Cerebellar cortex (tissue), 1 donor: ENCODE measurements at regions not wholly inside any gene's neighbourhood (a gene's known extent, or its start where the extent isn't known, plus 50 kb on each side); places are given as distances from the start of the nearest gene placed in this dataset.

Source experiments
- DNase-seq: peaks from one replicate; pipeline ENCODE4 v3.0.0-alpha.2; 2015; ENCODE audit warnings: low spot score

- no peak for DNase-seq
Observed at GRCh38 chr17:70872103-70872502, 702.8 kb downstream of the KCNJ2 start.

- DNase-seq = no peak
Observed at GRCh38 chr17:70875729-70876310, 706.5 kb downstream of the KCNJ2 start.

DNA sequence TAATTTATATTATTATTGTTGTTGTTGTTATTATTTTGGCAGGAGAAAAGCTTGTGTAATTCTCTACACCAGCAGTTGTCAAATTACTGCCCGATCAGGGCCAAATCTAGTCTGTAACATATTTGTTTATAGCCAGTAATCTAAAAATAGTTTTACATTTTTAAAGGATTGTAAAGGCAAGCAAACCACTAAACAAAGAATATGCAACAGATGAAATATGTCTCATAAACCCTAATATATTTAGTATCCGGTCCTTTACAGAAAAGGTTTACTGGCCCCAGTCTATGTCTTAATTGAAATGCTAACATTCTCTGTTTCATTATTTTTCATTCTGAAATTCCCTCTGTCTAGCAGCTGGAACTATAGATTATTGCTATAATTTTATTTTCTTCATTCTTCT lies 709.5 kb downstream of the KCNJ2 start:
- no peak for DNase-seq

GRCh38 chr17:70879401-70879800 lies 710.1 kb downstream of the KCNJ2 start:
- DNase-seq = no peak

DNA sequence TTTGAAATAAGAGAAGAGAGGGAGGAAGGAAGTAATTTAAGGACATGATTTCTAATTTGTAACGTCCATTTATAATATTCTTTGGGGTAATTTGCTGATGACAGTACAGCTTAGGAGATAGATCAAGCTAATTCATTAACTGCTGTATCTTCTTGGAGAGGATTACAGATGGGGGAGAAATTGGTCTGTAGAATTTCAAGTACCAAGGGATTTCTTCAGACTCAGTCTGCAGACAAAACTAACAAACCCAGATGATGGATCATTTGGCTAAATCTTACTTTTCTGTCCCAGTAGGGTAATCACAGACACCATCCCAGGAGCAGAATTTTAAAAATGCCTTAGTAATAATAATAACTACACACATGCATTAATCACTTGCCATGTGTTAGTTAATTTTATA lies 711.8 kb downstream of the KCNJ2 start:
- DNase-seq = no peak

DNA sequence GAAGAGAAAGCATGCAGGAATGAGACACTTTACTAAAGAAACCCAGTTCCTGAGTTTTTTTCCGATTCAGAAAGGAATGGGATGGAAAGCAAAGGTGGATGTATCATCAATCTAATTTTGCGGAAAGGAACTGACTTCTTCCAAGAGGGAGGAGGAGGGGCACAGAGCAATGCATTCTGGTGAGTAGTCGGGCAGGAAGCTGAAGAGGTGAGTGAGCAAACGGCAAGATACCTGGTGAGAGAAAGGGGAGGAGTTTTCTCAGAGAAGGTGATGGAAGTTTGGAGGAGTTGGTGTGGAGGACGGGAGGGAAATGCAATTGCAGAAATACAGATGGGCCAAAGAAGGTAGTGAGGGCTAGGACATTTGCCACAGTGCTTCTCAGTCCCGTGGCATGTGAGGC lies 713.2 kb downstream of the KCNJ2 start:
- DNase-seq = no peak

DNA sequence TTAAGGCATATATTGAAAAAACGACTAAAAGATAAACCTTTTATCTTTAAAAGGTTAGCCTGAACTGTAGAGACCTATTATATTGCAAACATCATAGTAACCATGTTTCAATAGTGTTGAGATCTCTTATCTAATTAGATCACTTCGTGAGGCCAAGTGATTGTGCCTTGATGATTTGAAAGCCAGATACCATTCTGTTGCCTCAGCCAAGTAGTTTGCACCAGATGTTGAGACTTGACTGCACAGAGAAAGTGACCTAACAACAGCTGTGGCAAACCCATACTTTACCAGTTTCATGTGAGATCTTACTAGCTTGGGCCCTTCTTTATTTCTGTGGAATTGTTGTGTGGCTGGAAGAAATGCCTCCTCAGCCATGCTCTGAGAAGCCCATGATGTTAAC lies 717.3 kb downstream of the KCNJ2 start:
- no peak for DNase-seq

DNA sequence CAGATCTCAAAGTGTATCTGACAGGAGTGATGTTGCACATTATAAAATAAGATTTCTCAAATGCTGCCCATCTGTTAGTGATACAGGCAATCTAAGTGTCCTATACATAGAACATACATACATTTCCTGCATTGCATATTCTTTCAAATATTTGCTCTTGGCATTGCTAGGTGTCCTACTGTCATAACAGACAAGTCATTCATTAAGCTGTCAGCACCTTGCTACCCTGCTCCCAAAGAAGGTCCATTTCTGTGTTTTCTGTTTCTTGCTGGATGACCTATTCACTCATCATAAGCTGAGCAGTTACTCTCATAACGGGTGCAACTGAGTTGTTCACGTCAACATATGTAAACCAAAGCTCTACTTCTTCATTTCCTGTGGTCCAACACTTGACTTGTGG lies 719.0 kb downstream of the KCNJ2 start:
- DNase-seq = no peak

GRCh38 chr17:70891306-70891705 lies 722.0 kb downstream of the KCNJ2 start:
- no peak for DNase-seq

DNA sequence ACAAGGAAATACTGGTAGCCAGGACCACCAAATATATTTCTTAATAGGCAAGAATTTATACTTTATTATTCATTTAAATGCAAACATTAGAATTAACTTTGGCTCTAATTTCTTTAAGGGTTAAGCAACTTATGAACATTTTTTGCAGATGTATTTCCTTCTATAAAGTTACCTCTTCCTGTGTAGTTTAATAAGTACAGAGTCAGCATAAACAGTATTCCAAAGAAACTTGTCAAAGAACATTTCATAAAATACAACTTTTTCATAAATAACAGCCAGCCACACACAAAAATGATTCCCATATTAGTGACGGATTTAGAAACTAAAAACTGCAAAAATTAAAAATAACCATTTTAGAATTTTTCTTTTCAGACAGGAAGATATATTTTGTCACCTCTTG lies 723.2 kb downstream of the KCNJ2 start:
- DNase-seq = no peak

DNA sequence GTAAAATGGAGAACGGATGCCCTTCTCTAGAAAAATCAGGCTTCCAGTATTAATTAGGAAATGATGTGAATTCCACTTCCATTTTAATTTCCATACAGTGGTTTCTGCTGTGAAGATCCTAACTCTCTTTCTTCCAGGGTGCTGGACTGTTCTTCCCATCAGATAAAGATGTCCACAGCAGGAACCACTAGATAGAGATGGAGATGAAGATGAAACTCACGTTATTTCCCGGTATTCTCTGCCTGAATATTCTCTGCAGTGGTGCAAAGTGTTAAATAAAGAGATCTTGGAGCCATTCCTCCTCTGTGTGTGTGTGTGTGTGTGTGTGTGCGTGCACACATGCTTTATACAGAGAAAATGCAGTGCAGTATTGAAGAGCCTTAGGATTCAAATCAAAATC lies 727.5 kb downstream of the KCNJ2 start:
- DNase-seq = no peak

GRCh38 chr17:70897446-70897845 lies 728.1 kb downstream of the KCNJ2 start:
- no peak for DNase-seq

DNA sequence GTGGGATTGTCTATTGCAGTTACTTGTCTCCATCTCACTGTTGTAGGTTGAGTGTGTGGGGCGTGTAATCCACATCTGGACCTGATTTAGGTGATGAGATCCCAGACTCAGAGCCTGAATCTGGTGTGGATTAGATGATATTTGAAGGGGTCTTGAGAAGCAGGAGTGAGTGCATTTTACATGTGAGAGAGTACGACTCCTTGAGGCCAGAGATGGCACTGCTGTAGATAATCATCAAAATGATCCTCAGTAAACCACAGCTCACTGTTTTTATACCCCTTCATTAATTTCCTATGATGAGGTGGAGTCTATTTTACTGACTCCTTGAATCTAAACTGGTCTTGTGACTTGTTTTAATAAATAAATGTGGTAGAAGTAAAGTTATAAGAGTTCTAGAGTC lies 732.5 kb downstream of the KCNJ2 start:
- DNase-seq = no peak

GRCh38 chr17:70905796-70906195 lies 736.5 kb downstream of the KCNJ2 start:
- no peak for DNase-seq

DNA sequence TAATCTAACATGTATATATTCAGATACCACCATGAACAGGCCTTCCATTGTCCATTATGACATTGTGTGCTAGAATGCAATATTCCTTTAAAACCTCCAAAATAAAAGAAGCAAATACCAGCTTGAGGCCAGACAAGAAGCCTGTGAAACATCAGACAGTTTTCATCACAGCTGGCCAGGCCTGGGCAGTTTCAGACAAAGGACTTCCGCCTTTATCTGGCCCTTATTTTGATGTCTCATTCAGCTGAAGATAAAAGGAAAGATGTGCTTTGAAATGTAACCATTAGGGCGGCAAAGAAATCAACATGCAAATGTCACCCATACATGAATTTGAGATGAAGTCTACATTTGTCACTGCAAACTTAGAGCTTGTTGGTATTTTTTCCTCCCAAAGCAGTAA lies 737.5 kb downstream of the KCNJ2 start:
- DNase-seq = no peak

GRCh38 chr17:70912716-70913485 lies 743.6 kb downstream of the KCNJ2 start:
- no peak for DNase-seq

- DNase-seq = no peak
Observed at GRCh38 chr17:70916469-70916868, 747.1 kb downstream of the KCNJ2 start.

DNA sequence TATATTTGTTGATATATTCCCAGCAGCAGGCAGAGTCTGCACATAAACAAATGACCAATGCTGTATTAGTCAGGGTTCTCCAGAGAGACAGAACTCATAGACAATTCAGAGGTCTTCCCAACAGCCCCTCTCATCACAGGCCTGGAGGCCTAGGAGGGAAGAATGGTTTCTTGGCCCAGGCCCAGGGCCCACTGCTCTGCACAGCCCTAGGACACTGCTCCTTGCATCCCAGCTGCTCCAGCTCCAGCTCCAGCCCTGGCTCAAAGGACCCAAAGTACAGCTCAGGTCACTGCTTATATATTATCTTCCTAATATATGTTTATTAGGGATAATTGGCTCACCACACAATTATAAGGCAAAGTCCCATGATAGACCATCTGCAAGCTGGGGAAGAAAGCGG lies 749.9 kb downstream of the KCNJ2 start:
- DNase-seq = no peak

DNA sequence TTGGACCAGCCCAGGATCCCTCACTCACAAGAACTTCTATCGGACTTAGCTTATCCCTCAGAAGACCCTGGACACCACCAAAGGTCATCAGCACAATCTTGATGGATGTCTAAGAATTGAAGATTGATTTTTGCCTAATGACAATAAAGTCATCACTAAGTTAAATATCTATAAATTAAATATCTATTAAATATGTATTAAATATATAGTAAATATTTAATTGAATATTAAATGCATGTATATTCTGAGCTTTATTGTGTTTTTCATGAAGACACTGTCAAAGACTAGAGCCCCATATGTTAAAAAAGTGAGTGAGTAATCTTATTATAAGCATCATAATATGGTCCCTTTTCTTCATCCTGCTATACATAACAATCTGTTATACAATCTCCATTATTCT lies 751.1 kb downstream of the KCNJ2 start:
- DNase-seq = no peak

GRCh38 chr17:70922268-70922667 lies 752.9 kb downstream of the KCNJ2 start:
- DNase-seq = no peak

GRCh38 chr17:70924776-70925175 lies 755.4 kb downstream of the KCNJ2 start:
- no peak for DNase-seq

DNA sequence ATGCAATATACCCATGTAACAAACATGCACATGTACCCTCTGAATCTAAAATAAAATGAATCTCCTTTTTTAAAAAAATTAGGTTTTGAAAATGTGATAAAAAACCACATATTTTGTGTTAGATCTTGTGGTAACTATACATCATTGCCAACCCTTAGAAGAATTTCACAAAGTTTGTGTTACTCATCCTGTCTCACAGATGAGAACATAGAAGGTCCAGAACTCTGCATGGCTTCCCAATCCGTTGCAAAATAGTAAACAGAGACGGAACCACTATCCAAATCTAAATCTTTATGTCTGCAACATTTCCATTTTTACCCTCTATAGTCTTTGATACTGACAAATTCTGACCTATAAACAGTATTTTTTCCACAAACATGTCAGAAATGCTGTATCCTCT lies 759.9 kb downstream of the KCNJ2 start:
- no peak for DNase-seq

DNA sequence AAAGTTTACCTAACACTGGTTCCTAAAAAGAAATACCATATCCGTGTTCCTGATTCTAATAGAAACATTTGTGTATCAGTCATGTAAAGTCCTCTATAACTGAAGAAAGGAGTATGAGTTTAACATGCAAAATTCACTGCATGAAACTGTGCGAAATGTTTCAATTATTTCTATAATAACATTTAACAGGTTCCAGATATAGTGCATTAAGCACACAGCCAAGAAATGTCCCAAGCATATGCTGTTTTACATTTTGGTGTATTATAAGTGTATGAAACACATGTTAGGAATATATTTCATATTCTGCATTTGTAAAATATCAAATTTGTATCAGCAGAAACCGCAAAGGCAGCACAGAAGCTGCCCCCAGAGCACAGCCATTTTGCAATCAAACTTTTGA lies 764.9 kb downstream of the KCNJ2 start:
- DNase-seq = no peak

DNA sequence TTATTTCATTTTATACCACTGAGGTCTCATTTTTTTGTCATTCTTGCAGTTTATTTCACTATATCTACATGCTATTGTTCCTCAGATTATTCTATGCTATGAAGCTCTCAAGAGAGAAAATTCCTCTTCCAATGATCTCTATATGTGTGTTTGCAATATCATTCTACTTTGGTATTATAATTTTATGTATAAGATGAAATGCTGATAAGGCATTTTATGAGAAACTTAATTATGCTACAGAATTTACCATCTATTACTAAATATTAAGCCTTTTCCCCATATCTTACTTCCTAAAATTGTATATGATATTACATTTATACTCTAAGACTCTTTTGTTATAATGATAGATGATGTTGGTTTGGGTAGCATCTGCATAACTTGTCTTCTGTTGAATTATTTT lies 765.5 kb downstream of the KCNJ2 start:
- no peak for DNase-seq
